ENCODE measurements at regions not wholly inside any gene's neighbourhood (a gene's known extent, or its start where the extent isn't known, plus 50 kb on each side); places are given as distances from the start of the nearest gene placed in this dataset.
A peak's percentile ranks its signal among the peaks of the same experiment; 100 is the strongest.

DNA sequence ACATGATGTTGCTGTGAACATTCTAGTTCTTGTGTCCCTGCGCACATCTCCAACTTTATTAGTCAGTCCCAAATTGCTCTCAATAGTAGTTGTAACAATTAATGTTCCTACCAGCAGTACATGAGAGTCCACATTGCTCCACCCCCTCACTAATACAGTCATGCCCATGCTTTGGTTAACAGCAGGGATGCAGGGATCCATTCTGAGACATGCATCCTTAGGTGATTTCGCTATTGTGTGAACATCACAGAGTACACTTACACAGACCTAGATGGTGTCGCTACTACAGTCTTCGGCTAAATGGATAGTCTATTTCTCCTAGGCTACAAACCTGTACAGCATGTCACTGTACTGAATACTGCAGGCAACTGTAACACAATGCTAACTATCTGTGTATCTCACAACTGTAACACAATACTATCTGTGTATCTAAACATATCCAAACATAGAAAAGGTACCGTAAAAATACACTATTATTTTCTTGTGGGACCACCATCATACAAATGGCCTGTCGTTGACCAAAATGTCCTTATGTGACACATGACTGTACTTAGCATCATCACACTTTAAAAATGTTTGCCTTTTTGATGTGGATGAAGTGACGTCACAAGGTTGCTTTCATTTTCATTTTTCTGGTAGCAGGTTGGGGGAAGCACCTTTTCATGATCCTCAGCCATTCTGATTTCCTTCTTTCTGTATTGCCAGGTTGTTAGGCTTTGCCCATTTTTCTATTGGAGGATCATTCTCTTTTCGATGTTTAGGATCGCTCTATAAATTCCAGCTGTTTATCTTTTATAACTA lies 82.9 kb upstream of the RNF152 start:
- DNase-seq (ENCODE audit: low read depth) = no peak
- no peak overlapping the region for H3K4me3 ChIP-seq (ENCODE audit: control insufficient read depth, low read depth, low read length)
- TF ChIP-seq, protein P1, sequence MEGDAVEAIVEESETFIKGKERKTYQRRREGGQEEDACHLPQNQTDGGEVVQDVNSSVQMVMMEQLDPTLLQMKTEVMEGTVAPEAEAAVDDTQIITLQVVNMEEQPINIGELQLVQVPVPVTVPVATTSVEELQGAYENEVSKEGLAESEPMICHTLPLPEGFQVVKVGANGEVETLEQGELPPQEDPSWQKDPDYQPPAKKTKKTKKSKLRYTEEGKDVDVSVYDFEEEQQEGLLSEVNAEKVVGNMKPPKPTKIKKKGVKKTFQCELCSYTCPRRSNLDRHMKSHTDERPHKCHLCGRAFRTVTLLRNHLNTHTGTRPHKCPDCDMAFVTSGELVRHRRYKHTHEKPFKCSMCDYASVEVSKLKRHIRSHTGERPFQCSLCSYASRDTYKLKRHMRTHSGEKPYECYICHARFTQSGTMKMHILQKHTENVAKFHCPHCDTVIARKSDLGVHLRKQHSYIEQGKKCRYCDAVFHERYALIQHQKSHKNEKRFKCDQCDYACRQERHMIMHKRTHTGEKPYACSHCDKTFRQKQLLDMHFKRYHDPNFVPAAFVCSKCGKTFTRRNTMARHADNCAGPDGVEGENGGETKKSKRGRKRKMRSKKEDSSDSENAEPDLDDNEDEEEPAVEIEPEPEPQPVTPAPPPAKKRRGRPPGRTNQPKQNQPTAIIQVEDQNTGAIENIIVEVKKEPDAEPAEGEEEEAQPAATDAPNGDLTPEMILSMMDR (conservative IDR thresholded peaks at IDR 0.05; ENCODE audit: control insufficient read depth, insufficient read depth, low read depth, low read length) = no peak

DNA sequence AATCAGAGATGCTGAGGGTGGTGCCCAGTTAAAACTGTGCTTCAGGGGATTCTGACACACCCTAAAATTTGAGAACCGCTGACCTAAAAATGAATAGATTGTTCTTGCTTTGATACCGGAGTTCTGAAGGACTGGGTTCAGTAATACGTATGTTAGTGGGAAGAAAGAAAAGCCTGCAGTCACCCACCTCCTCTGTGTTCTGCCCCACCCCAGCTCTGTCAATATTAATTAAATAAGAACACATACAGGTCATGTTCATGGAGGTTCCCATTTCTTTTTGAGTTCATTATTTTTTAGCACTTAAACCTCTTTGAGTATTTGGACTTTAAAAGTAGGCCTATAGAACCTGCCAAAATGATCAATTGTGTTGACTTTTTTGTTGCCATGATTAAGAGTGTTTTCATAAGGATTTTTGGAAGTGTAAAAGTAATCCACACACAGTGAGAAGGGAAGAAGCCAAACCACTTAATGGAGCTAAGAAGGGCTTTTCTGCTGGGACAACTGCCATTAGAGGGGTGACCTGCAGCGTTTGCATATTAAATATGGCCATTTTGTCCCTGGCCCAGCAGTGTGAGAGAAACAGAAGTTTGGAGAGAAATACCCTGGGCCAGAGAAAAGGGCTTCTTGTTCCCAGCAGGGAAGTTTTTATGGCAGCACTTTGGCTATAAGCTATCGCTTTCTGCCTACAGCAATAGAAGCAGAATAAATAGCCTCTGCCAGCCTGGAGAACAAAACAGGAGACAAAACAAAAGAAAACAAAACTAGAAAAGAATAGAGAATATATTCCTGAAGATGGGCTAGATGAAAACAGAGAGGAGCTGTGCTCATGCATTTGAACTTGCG lies 80.7 kb upstream of the RNF152 start:
- TF ChIP-seq, protein P1 (conservative IDR thresholded peaks at IDR 0.05; ENCODE audit: control insufficient read depth, insufficient read depth, low read depth, low read length) = no peak
- no peak for DNase-seq (ENCODE audit: low read depth)
- H3K4me3 ChIP-seq (ENCODE audit: control insufficient read depth, low read depth, low read length) = no peak overlapping the region

DNA sequence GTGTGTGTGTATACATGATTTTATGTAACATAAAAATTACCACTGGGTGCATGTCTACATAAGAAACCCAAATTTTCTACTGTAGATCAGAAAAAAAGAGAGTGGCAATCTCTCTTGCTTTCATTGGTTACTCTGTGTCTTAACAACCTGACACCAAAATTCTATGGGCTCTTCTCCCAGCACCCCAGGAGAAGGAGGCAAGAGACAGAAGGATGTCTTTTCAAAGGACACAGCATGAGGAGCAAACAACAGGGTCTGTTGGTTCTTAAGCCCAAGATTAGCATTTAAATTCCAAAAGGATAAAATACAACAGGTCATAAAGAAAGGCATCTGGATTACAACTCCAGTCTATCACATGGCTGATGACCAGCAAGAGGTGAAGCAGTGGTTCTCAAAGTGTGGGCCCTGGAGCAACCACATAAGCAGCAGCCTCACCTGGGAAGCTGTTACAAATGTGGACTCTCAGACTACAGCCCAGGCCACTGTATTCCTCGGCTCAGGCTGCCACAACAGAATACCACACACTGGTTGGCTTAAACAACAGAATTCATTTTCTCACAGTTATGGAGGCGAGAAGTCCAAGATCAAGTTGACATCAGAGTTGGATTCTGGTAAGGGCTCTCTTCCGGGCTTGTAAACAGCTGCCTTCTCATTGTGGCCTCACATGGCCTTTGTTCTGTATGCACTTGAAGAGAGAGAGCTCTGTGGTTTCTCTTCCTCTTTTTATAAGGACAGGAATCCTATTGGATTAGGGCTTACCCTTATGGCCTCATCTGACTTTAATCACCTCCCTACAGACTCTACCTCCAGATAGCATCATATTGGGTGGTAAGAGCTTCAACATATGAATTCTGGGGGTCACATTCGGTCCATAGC lies 79.8 kb upstream of the RNF152 start:
- no peak for DNase-seq (ENCODE audit: low read depth)
- no peak overlapping the region for H3K4me3 ChIP-seq (ENCODE audit: control insufficient read depth, low read depth, low read length)
- TF ChIP-seq, protein P1 (conservative IDR thresholded peaks at IDR 0.05; ENCODE audit: control insufficient read depth, insufficient read depth, low read depth, low read length) = no peak

DNA sequence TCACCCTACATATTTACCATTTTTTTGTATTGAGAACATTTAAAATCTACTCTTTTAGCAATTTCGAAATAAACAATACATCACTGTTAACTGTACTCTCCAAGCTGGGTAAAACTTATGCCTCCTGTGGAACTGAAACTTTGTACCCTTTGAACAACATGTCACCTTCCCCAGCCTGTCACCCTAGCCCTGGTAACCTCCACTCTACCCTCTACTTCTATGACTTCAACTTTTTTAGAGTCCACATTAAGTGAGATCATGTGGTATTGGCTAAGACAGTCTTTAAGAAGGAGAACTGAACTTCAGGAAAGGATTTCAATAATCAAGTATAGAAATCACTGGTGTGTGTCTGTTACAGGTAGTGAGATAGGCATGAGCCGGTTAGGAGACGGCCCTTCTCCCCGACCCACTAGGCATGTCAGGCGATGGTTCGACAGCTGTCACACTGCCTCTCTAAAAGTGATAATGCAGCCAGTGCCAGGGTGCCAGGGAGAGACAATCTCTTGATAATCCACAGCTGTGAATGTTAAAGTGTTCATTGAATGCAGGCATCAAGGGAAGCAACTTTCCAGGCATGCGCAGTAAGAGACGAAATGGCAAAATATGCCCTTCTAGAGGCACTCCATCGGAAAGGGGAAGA lies 74.6 kb upstream of the RNF152 start:
- no peak for DNase-seq (ENCODE audit: low read depth)
- TF ChIP-seq, protein P1 (conservative IDR thresholded peaks at IDR 0.05; ENCODE audit: control insufficient read depth, insufficient read depth, low read depth, low read length) = no peak
- H3K4me3 ChIP-seq (ENCODE audit: control insufficient read depth, low read depth, low read length) = no peak overlapping the region

DNA sequence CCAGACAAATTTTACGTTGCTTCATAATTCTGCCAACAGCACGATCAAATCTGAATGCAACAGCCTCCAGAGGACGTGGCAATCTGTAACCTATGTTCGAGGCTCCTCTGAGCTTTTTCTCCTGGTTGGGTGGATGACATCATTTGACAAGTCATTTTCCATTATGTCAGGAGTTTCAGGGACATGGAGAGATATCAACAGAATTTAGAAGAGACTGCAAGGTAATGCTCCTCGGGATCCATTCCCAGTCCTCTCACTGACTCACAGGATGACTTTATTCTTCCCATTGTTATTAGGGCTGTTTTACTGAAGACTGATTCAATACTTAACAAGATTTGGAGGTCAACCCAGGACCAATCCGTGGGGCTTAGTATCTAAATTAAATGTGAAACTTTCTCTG lies 72.5 kb upstream of the RNF152 start:
- peak; percentile 50 for DNase-seq (ENCODE audit: low read depth)
- TF ChIP-seq, protein P1 (conservative IDR thresholded peaks at IDR 0.05; ENCODE audit: control insufficient read depth, insufficient read depth, low read depth, low read length) = no peak
- H3K4me3 ChIP-seq (ENCODE audit: control insufficient read depth, low read depth, low read length) = no peak overlapping the region

DNA sequence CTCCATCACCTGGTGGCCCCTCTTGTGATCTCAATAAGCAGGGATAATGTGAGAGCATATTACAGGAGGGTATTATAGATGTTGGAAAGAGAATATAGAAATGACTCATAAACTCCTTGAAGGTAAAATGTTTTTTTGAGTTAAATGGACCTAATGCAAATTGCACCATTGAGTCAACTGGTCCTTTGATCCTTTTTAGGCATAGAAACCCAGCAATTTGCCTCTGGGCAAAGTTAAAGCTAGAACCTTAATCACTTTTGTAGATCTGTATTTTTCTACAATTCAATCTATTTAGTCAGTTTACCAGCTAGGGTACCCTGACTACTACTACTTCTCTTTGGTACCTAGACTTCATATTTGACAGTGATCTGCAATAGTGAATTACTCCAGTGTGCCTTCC lies 71.8 kb upstream of the RNF152 start:
- DNase-seq (ENCODE audit: low read depth) = no peak
- TF ChIP-seq, protein P1 (conservative IDR thresholded peaks at IDR 0.05; ENCODE audit: control insufficient read depth, insufficient read depth, low read depth, low read length) = no peak
- no peak overlapping the region for H3K4me3 ChIP-seq (ENCODE audit: control insufficient read depth, low read depth, low read length)
